HG03060 (cell line): ENCODE measurements at regions not wholly inside any gene's neighbourhood (a gene's known extent, or its start where the extent isn't known, plus 50 kb on each side); places are given as distances from the start of the nearest gene placed in this dataset.

ENCODE experiments used
- ATAC-seq: cut with Tn5 transposase; IDR thresholded peaks from one replicate; pipeline ENCODE4 v1.9.1; 2021; ENCODE audit warnings: low read depth, moderate number of reproducible peaks; ENCODE audit not compliant: unreplicated experiment

DNA sequence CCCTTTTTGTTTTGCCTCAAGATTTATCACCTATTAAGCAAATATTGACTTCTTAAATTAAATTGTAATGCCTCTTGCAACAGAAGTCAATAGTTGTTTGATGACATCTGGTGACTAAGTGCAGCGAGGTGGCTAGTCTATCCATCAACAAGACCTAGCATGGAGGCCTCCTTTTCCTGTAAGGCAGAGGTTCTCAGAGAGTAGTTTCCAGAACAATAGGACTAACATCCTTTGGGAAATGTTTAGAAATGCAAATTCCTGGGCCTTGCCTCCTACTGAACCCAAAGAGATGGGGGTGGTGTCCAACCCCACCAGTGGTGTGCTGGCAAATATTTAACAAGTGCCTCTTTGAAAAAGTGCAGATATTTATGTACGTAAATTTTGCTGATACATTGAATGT lies 143.7 kb downstream of the SCP2D1 start:
- no peak for ATAC-seq

DNA sequence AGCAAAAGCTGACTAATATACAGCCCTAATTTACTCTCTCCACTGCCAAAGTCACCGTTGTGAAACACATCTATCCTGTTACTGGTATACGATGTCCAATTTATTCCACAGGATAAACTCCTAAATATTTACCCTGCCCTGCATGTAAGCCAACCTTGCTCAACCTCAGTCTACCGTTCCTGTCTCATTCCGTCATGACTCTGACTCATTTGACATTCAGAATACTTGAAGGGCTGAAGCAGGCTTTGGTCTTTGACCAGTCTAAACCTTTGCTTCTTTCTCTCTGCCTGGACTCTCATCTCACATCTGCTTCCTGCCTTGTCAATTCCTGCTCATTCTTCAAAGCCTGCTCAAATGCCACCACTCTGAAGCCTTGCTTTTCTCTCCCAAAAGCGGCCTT lies 157.5 kb downstream of the SCP2D1 start:
- no peak for ATAC-seq

GRCh38 chr20:18971574-18971973 lies 158.0 kb downstream of the SCP2D1 start:
- ATAC-seq = no peak

DNA sequence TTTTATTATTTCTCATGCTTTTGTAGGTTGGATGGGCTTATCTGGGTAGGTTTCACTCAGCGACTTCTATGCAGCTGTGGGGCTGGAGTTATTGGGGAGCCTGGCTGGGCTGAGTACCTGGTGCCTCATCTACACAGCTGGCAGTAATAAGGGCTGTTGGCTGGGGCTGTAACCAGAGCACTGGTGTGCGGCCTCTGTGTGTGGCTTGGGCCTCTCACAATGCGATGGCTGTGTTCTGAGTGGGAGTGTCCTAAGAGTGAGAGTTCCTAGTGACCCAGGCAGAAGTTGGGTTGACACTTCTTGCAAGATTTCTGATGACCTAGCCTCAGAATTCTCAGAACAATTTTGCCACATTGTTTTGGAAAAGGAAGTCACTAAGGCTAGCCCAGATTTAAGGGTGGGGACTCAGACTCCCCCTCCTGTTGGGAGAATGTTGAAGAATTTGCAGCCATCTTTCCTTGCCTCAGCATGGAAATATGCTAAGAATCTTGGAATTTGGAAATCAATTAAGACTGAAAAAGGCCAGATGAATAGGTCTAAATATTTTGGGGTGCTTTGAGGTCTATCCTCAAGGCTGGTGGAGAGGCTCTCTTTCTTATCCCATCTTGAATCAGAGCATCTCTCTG lies 158.8 kb downstream of the SCP2D1 start:
- ATAC-seq = no peak

- ATAC-seq = no peak
Measured at GRCh38 chr20:18973529-18974173, 160.1 kb downstream of the SCP2D1 start.

DNA sequence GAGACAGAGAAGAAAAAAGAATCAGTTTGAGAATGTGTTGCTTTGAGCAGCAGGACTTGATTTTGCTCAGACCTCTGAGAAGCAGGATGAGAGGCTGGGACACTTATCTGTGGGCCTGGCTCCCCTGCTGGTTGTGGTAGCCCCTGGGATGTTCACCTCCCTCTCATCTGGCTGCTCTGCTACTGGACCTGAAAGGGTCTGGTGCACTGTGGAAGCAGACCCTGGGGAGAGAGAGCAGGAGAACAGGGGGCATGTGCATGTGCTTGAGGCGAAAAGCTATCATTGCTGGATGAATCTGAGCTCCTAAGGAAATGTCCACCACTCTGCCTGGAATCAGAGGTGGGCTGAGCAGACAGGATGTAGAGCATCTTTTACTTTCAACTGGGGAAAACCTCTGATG lies 161.1 kb downstream of the SCP2D1 start:
- no peak for ATAC-seq

GRCh38 chr20:18977441-18977840 lies 163.9 kb downstream of the SCP2D1 start:
- ATAC-seq = no peak

- ATAC-seq = no peak
Measured at GRCh38 chr20:18978311-18978710, 164.7 kb downstream of the SCP2D1 start.

DNA sequence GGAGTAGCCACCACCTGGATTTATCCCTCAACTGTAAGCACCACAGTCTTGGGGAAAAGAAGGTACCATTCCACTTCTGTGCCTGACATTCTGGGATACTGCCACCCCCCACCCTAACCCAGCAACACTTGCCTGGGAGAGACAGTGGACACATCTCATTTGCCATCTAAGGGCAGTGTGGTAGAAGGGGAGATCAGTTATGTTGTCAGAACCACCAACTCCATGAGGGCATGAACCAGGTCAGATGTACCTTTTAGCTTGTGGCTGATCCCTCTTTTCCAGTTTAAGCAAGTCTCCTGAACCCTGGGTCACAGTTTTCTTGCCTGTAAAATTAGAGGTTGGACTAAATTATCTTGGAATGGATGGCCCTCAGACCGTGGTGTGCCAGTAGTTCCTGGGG lies 165.5 kb downstream of the SCP2D1 start:
- no peak for ATAC-seq

DNA sequence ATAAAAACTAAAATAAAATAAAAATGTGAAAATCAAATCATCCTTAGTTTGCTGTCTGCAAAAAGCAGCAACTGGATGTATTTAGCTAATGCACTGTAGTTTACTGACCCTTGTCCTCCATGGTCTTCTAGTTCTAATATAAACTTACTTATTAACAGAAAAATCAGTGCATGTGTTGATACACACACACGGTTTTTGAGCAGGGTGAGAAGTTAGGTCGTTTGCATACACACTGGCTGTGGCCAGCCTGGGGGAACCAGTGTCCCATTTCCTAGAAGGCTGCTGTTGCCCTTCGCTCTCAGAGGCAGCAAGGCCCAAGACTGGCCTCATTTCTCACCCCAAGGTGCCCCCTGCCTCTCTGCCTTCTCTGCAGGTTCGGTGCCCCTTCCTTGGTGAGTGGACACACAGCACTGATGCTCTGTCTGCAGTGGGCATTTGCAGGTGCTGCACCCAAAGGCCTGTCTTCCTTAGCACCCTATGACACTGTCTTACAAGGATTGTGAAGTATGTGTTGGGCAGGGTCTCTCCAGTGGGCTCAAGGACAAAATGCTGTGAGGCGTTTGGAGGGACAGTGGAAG lies 168.5 kb downstream of the SCP2D1 start:
- no peak for ATAC-seq

DNA sequence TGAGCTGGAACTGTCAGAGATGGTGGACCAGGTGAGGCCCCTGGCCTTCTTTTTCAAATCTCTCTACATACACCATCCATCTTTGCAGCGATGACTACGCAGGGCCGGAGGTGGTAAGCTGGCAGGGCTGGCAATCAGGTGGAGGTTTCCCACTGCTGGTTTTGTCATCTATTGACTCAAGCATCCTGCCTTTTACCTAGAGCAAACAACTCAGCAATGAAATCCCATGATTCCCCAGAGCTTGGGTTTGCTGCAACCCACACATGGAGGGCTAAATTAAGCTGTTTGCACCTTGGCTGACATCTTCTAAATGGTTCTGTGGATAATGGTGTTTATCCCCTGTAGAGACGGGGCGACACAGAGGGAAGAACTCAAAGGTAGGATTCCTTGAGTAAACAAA lies 170.2 kb downstream of the SCP2D1 start:
- ATAC-seq = no peak

- ATAC-seq = no peak
Measured at GRCh38 chr20:18984238-18985200, 170.9 kb downstream of the SCP2D1 start.

GRCh38 chr20:18985551-18985950 lies 172.0 kb downstream of the SCP2D1 start:
- no peak for ATAC-seq

DNA sequence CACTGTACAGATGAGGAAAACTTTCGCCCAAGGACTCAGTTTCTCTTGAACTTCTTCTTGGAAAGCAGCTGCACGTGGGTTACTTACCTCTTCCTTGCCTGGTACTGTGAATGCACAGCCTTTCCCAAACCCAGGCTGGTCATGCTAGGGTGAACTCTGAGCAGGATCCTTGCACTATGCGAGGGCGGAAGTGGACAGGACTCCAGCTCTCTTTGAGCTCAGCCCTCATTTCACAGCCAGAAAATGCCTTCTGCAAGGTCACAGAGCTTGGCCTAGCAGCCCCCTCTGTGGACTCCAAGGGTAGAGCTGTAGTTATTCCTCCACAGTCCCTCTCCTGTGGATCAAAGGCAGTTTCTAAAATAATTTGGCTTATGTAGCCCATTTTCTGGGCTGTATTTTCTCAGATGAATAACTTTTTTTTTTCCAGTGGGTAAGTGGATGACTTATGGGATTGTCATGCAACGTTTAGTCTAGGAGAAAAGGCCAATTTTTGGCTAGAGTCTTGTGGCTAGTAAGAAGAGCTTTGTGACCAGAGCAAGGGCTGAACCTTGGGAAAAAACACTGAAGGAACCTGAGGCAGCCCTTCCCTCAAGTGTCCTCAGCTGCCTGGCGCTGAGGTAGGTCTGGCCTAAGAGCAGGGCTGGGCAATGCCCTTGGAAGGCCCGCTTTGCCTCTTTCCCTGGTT lies 172.7 kb downstream of the SCP2D1 start:
- no peak for ATAC-seq

GRCh38 chr20:18986895-18987580 lies 173.5 kb downstream of the SCP2D1 start:
- no peak for ATAC-seq

GRCh38 chr20:18987781-18988360 lies 174.3 kb downstream of the SCP2D1 start:
- no peak for ATAC-seq

DNA sequence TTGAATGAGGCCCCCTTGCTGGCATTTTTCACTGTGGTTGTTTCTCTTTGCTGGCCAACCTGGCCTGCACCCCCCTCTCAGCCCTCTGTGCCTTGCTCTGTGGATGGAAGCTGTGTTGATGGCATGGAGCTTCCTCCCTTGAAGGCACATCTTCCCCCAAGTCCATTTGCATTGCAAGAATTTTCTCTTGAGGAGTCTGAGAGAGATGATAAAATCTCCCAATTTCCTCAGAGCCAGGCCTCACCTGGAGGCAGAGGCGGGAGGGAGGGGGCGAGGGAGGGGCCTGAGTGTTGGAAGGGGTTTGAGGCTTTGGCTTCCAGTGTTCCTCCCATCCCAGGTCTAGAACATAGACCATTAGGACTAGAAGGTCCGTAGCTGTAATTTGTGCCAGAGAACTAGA lies 175.1 kb downstream of the SCP2D1 start:
- no peak for ATAC-seq

- no peak for ATAC-seq
Measured at GRCh38 chr20:18989736-18990474, 176.3 kb downstream of the SCP2D1 start.

DNA sequence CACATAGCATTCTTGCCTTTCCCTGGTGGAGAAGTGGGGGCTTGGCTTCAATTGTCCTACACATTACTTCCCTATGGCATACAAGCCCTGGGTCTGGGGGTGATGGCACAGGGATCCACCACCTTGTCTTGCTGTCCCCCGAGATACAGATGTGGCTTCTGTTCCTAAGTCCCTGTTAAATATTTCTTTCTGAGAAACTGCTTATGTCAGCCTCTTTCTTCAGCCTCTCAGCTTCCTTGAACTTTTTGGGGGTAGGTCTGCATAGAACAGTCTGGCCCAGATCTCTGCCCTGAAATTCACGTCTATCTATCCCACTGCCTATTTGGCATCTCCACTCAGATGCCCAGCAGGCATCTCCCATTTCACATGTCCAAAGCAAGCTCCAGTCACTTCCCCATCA lies 177.4 kb downstream of the SCP2D1 start:
- ATAC-seq = no peak
